Stimulated activated CD8-positive, alpha-beta memory T cell treated with anti-CD3 and anti-CD28 coated beads, Interleukin-4, amount 100 ng/mL, for 48 hours (primary cell): ENCODE measurements at regions not wholly inside any gene's neighbourhood (a gene's known extent, or its start where the extent isn't known, plus 50 kb on each side); places are given as distances from the start of the nearest gene placed in this dataset.
"Not testable (repeated sequence)": the region's sequence is repeated elsewhere in the genome, so short reads cannot be mapped to it uniquely, and the experiment has no call there.

Experiments used
- DNase-seq: peaks from one replicate; pipeline ENCODE4 v3.0.0-alpha.2; 2020

- not testable (repeated sequence) for DNase-seq
Observed at GRCh38 chr2:87633287-87633963, 114.5 kb upstream of the PLGLB2 start.

- DNase-seq, result peak; percentile 42
Observed at GRCh38 chr2:87634106-87634505, 113.8 kb upstream of the PLGLB2 start.

- DNase-seq, result peak; percentile 42
Observed at GRCh38 chr2:87634971-87635650, 112.8 kb upstream of the PLGLB2 start.

- not testable (repeated sequence) for DNase-seq
Observed at GRCh38 chr2:87636246-87636645, 111.6 kb upstream of the PLGLB2 start.

- DNase-seq, result not testable (repeated sequence)
Observed at GRCh38 chr2:87636735-87637134, 111.2 kb upstream of the PLGLB2 start.

- DNase-seq, result not testable (repeated sequence)
Observed at GRCh38 chr2:87637249-87637990, 110.5 kb upstream of the PLGLB2 start.

GRCh38 chr2:87638114-87638807, 109.6 kb upstream of the PLGLB2 start:
- not testable (repeated sequence) for DNase-seq

- not testable (repeated sequence) for DNase-seq
Observed at GRCh38 chr2:87638872-87639271, 109.0 kb upstream of the PLGLB2 start.

GRCh38 chr2:87639801-87640440, 108.0 kb upstream of the PLGLB2 start:
- DNase-seq, result not testable (repeated sequence)

- not testable (repeated sequence) for DNase-seq
Observed at GRCh38 chr2:87640961-87641563, 106.8 kb upstream of the PLGLB2 start.

- DNase-seq, result not testable (repeated sequence)
Observed at GRCh38 chr2:87643165-87643564, 104.7 kb upstream of the PLGLB2 start.

GRCh38 chr2:87647737-87648498, 100.0 kb upstream of the PLGLB2 start:
- not testable (repeated sequence) for DNase-seq

- not testable (repeated sequence) for DNase-seq
Observed at GRCh38 chr2:87648815-87649214, 99.1 kb upstream of the PLGLB2 start.

GRCh38 chr2:87649871-87650270, 98.0 kb upstream of the PLGLB2 start:
- not testable (repeated sequence) for DNase-seq

- DNase-seq, result not testable (repeated sequence)
Observed at GRCh38 chr2:87650837-87651236, 97.0 kb upstream of the PLGLB2 start.

GRCh38 chr2:87651589-87651988, 96.3 kb upstream of the PLGLB2 start:
- DNase-seq, result not testable (repeated sequence)

- not testable (repeated sequence) for DNase-seq
Observed at GRCh38 chr2:87653373-87653772, 94.5 kb upstream of the PLGLB2 start.

GRCh38 chr2:87654136-87654814, 93.6 kb upstream of the PLGLB2 start:
- DNase-seq, result not testable (repeated sequence)

GRCh38 chr2:87657915-87658314, 90.0 kb upstream of the PLGLB2 start:
- DNase-seq, result not testable (repeated sequence)

- DNase-seq, result not testable (repeated sequence)
Observed at GRCh38 chr2:87658357-87658756, 89.5 kb upstream of the PLGLB2 start.

- DNase-seq, result not testable (repeated sequence)
Observed at GRCh38 chr2:87658976-87659375, 88.9 kb upstream of the PLGLB2 start.
